A549 (cell line): ENCODE measurements at regions not wholly inside any gene's neighbourhood (a gene's known extent, or its start where the extent isn't known, plus 50 kb on each side); places are given as distances from the start of the nearest gene placed in this dataset.

ENCODE experiments used
- ATAC-seq, 2 experiments: fragments of 200-7000 bp in 1 of 2; fragments of >200 bp in 1 of 2; cut with Nextera tagmentation in 1 of 2; cut with Tn5 transposase in 1 of 2; 3 replicates each; pipeline versions ENCODE4 v1.8.0 to v1.9.1; 2018 to 2020; ENCODE audit warnings: mild to moderate bottlenecking in 1 of 2, moderate library complexity in 1 of 2
- CTCF ChIA-PET: fragments of 300-600 bp; sonication (Branson Sonifier 250); formaldehyde crosslinking; extraction: SDS; loops from one replicate; lab custom pipeline; 2021; ENCODE audit warnings: antibody characterized with exemption, inconsistent platforms; lab: Yijun Ruan, JAX
- POLR2A ChIA-PET: fragments of 350-600 bp; formaldehyde crosslinking; extraction: SDS; loops from one replicate; lab custom pipeline; 2021; ENCODE audit warnings: antibody characterized with exemption, inconsistent platforms; lab: Yijun Ruan, JAX
- DNase-seq, 2 experiments: peaks; one replicate each; pipeline versions ENCODE4 v3.0.0 to v3.0.0-alpha.2; 2011 to 2016; ENCODE audit warnings: low read depth in 1 of 2, low spot score in 1 of 2
- FAIRE-seq: peaks from 2 replicates; lab custom pipeline; 2011; peaks lifted over from hg19 to GRCh38; lab: Jason Lieb, UNC
- H3K27ac ChIP-seq, 2 experiments: fragments of >200 bp; sonication (Bioruptor Twin); formaldehyde crosslinking; 3 replicates each; pipeline ENCODE4 v1.5.1; 2016 to 2017
- H3K4me1 ChIP-seq: fragments of >200 bp; sonication (Bioruptor Twin); formaldehyde crosslinking; 3 replicates; pipeline ENCODE4 v1.6.1; 2016
- H3K4me2 ChIP-seq: fragments of >200 bp; sonication (Bioruptor Twin); formaldehyde crosslinking; 3 replicates; pipeline ENCODE4 v1.6.1; 2016
- H3K4me3 ChIP-seq: fragments of >200 bp; sonication (Bioruptor Twin); formaldehyde crosslinking; 3 replicates; pipeline ENCODE4 v1.5.1; 2016
- H3K9me3 ChIP-seq: fragments of >200 bp; sonication (Bioruptor Twin); formaldehyde crosslinking; 3 replicates; pipeline ENCODE4 v1.6.1; 2016
- CBX2 ChIP-seq: fragments of 200-600 bp; sonication (generic); IDR thresholded peaks from 2 replicates; pipeline ENCODE4 v1.6.1; 2016; ENCODE audit warnings: low read depth, mild to moderate bottlenecking, borderline replicate concordance
- CHD2 ChIP-seq: fragments of 150-350 bp; IDR thresholded peaks from 2 replicates; pipeline ENCODE4 v1.6.1; 2014; ENCODE audit warnings: low read length; ENCODE audit not compliant: partially characterized antibody
- CTCF ChIP-seq: fragments of >200 bp; sonication (Bioruptor Twin); formaldehyde crosslinking; IDR thresholded peaks from 3 replicates; pipeline ENCODE4 v1.5.1; 2016
- EHF ChIP-seq: fragments of 250-450 bp; sonication (Bioruptor Pico); IDR thresholded peaks from 2 replicates; pipeline ENCODE4 v1.5.0; 2020; ENCODE audit warnings: mild to moderate bottlenecking
- EP300 ChIP-seq, 2 experiments: fragments of >200 bp; sonication (Bioruptor Twin); formaldehyde crosslinking; IDR thresholded peaks; 2 replicates in 1 of 2; 3 replicates in 1 of 2; pipeline ENCODE4 v1.6.1; 2016 to 2017
- FOSL2 ChIP-seq, 2 experiments: fragments of 450-650 bp in 1 of 2; fragments of >200 bp in 1 of 2; sonication (Bioruptor Twin) in 1 of 2; formaldehyde crosslinking; IDR thresholded peaks; 2 replicates each; pipeline versions ENCODE4 v1.5.0 to v1.6.1; 2016 to 2020; ENCODE audit warnings: mild to moderate bottlenecking in 1 of 2, moderate library complexity in 1 of 2
- GATA3 ChIP-seq: IDR thresholded peaks from 2 replicates; pipeline ENCODE4 v1.6.1; 2012; ENCODE audit warnings: borderline replicate concordance
- HES2 ChIP-seq: fragments of >200 bp; sonication (Bioruptor Twin); formaldehyde crosslinking; IDR thresholded peaks from 2 replicates; pipeline ENCODE4 v1.6.1; 2016
- HEYL ChIP-seq: fragments of 250-450 bp; sonication (Bioruptor Pico); IDR thresholded peaks from 2 replicates; pipeline ENCODE4 v1.8.0; 2021; ENCODE audit warnings: mild to moderate bottlenecking, moderate library complexity
- HOXA7 ChIP-seq: fragments of 250-450 bp; sonication (Bioruptor Pico); IDR thresholded peaks from 2 replicates; pipeline ENCODE4 v1.5.0; 2020; ENCODE audit warnings: mild to moderate bottlenecking, moderate library complexity
- HOXB13 ChIP-seq: fragments of 250-450 bp; sonication (Bioruptor Pico); IDR thresholded peaks from 2 replicates; pipeline ENCODE4 v1.5.0; 2020; ENCODE audit warnings: low read depth, mild to moderate bottlenecking, moderate library complexity
- JUN ChIP-seq, 2 experiments: fragments of >200 bp; sonication (Bioruptor Twin); formaldehyde crosslinking; IDR thresholded peaks; 2 replicates in 1 of 2; 3 replicates in 1 of 2; pipeline ENCODE4 v1.6.1; 2016 to 2017
- KDM1A ChIP-seq: fragments of 200-600 bp; sonication (generic); IDR thresholded peaks from 2 replicates; pipeline ENCODE4 v1.6.1; 2016; ENCODE audit warnings: low read depth, mild to moderate bottlenecking
- KDM5A ChIP-seq: fragments of 200-600 bp; sonication (generic); IDR thresholded peaks from 2 replicates; pipeline ENCODE4 v1.6.1; 2016; ENCODE audit warnings: antibody characterized with exemption, mild to moderate bottlenecking
- NFE2L2 ChIP-seq: fragments of 150-350 bp; conservative IDR thresholded peaks from 2 replicates; pipeline ENCODE4 v1.6.1; 2014; ENCODE audit warnings: low read length
- NPAS2 ChIP-seq: fragments of 250-450 bp; sonication (Bioruptor Pico); IDR thresholded peaks from 2 replicates; pipeline ENCODE4 v1.8.0; 2022; ENCODE audit warnings: mild to moderate bottlenecking, moderate library complexity, borderline replicate concordance
- POLR2AphosphoS2 ChIP-seq: conservative IDR thresholded peaks from 2 replicates; pipeline ENCODE4 v1.6.1; 2012; ENCODE audit warnings: low read length, improper control_type of control experiment, inconsistent platforms
- RAD21 ChIP-seq, 2 experiments: fragments of >200 bp in 1 of 2; sonication (Bioruptor Twin) in 1 of 2; formaldehyde crosslinking in 1 of 2; IDR thresholded peaks in 1 of 2; conservative IDR thresholded peaks in 1 of 2; 2 replicates in 1 of 2; 3 replicates in 1 of 2; pipeline ENCODE4 v1.6.1; 2012 to 2018; ENCODE audit warnings: inconsistent platforms in 1 of 2
- RARB ChIP-seq: fragments of 250-450 bp; sonication (Bioruptor Pico); IDR thresholded peaks from 2 replicates; pipeline ENCODE4 v1.8.0; 2021; ENCODE audit warnings: mild to moderate bottlenecking, moderate library complexity
- RFX5 ChIP-seq: fragments of 450-650 bp; IDR thresholded peaks from 2 replicates; pipeline ENCODE4 v1.7.1; 2014; ENCODE audit warnings: antibody characterized with exemption, mild to moderate bottlenecking, moderate library complexity
- SMC3 ChIP-seq: fragments of >200 bp; sonication (Bioruptor Twin); formaldehyde crosslinking; IDR thresholded peaks from 3 replicates; pipeline ENCODE4 v1.6.1; 2018; ENCODE audit warnings: inconsistent platforms
- ZFP36 ChIP-seq: fragments of 450-650 bp; IDR thresholded peaks from 2 replicates; pipeline ENCODE4 v1.6.1; 2014; ENCODE audit warnings: borderline replicate concordance; ENCODE audit not compliant: partially characterized antibody
- ZNF302 ChIP-seq: fragments of 250-450 bp; sonication (Bioruptor Pico); IDR thresholded peaks from 2 replicates; pipeline ENCODE4 v1.9.0; 2021; ENCODE audit warnings: inconsistent platforms, mild to moderate bottlenecking, moderate library complexity
- ZSCAN20 ChIP-seq: fragments of 250-450 bp; sonication (Bioruptor Pico); IDR thresholded peaks from 2 replicates; pipeline ENCODE4 v1.8.0; 2022; ENCODE audit warnings: mild to moderate bottlenecking, moderate library complexity
- WGBS: methylation state at CpG from one replicate; pipeline ENCODE4 v1.1.6; 2017; ENCODE audit errors: missing lambda C conversion rate; 5-methylcytosine and 5-hydroxymethylcytosine counted together

- 17% methylated on average over 2 of the region's 2 CpGs for WGBS
- Histone ChIP-seq H3K4me1 (no peaks in the 10 kb centered on the region), H3K27ac (no peak overlapping the region), H3K4me2 (no peak overlapping the region), H3K4me3 (no peak overlapping the region), H3K9me3 (no peaks in the 10 kb centered on the region)
- ATAC-seq (no peak), DNase-seq (no peak), FAIRE-seq (no peak)
- CTCF ChIA-PET: no interaction called here
- POLR2A ChIA-PET: no interaction called here
- TF ChIP-seq CBX2 (no peak), NPAS2 (CRISPR knock-in tag) (no peak)
Observed at GRCh38 chr9:24451346-24451745, 94.4 kb downstream of the IZUMO3 start.

GRCh38 chr9:24449976-24450375 lies 95.7 kb downstream of the IZUMO3 start:
- FAIRE-seq (no peak), DNase-seq (no peak), ATAC-seq (no peak)
- no peaks in the 10 kb centered on the region for H3K9me3 ChIP-seq
- no peak overlapping the region for H3K4me3 ChIP-seq
- H3K4me2 ChIP-seq: no peak overlapping the region
- POLR2A ChIA-PET: no interaction called here
- TF ChIP-seq JUN (IDR thresholded peaks at IDR 0.05): no peak
- WGBS: 3% methylated on average over 1 of the region's 1 CpG
- CTCF ChIA-PET: no interaction called here
- no peak overlapping the region for H3K27ac ChIP-seq
- no peaks in the 10 kb centered on the region for H3K4me1 ChIP-seq

GRCh38 chr9:24439456-24439855 lies 106.2 kb downstream of the IZUMO3 start:
- 0 out of 3 replicates have a peak, but pooled peaks cover 3% of the 10 kb centered on the region for H3K9me3 ChIP-seq
- ChIA-PET CTCF (no interaction called here), POLR2A (no interaction called here)
- no peak overlapping the region for H3K4me2 ChIP-seq
- ATAC-seq (no peak), FAIRE-seq (no peak), DNase-seq (no peak)
- no peak overlapping the region for H3K4me3 ChIP-seq
- H3K4me1 ChIP-seq: no peaks in the 10 kb centered on the region
- TF ChIP-seq RFX5 (no peak), GATA3 (no peak)
- H3K27ac ChIP-seq: no peak overlapping the region

- 1% methylated on average over 3 of the region's 3 CpGs for WGBS
- 0 out of 3 replicates have a peak, but pooled peaks cover 3% of the 10 kb centered on the region for H3K9me3 ChIP-seq
- CTCF ChIA-PET: no interaction called here
- no peak overlapping the region for H3K27ac ChIP-seq
- FAIRE-seq (no peak), ATAC-seq (no peak), DNase-seq (no peak)
- TF ChIP-seq HOXA7 (CRISPR knock-in tag): no peak
- no peak for TF ChIP-seq JUN (IDR thresholded peaks at IDR 0.05)
- POLR2A ChIA-PET: no interaction called here
- H3K4me2 ChIP-seq: no peak overlapping the region
- no peaks in the 10 kb centered on the region for H3K4me1 ChIP-seq
- no peak overlapping the region for H3K4me3 ChIP-seq
Observed at GRCh38 chr9:24438876-24439275, 106.8 kb downstream of the IZUMO3 start.

- Histone ChIP-seq H3K4me2 (no peak overlapping the region), H3K4me3 (no peak overlapping the region), H3K4me1 (no peaks in the 10 kb centered on the region), H3K27ac (no peak overlapping the region), H3K9me3 (no peaks in the 10 kb centered on the region; the same call in 2 of the 3 replicates)
- TF ChIP-seq SMC3: no peak
- no peak for TF ChIP-seq ZFP36
- no peak for TF ChIP-seq HEYL (CRISPR knock-in tag)
- TF ChIP-seq NFE2L2: no peak
- TF ChIP-seq HES2: no peak
- TF ChIP-seq ZNF302 (CRISPR knock-in tag): no peak
- no peak for TF ChIP-seq FOSL2 (IDR thresholded peaks at IDR 0.05)
- no peak for TF ChIP-seq FOSL2 (CRISPR knock-in tag; IDR thresholded peaks at IDR 0.05)
- CTCF ChIA-PET: no interaction called here
- no peak for ATAC-seq
- DNase-seq: no peak
- POLR2A ChIA-PET: no interaction called here
- no peak for FAIRE-seq
- WGBS: 0% methylated on average over 1 of the region's 1 CpG
Observed at GRCh38 chr9:24436761-24437160, 108.9 kb downstream of the IZUMO3 start.

GRCh38 chr9:24434183-24434582 lies 111.5 kb downstream of the IZUMO3 start:
- no peak overlapping the region for H3K4me2 ChIP-seq
- H3K4me3 ChIP-seq: no peak overlapping the region
- no peak overlapping the region for H3K27ac ChIP-seq
- POLR2A ChIA-PET: no interaction called here
- ATAC-seq: no peak
- TF ChIP-seq HEYL (CRISPR knock-in tag): no peak
- TF ChIP-seq EP300 (IDR thresholded peaks at IDR 0.05): no peak
- TF ChIP-seq RARB (CRISPR knock-in tag): no peak
- TF ChIP-seq ZSCAN20 (CRISPR knock-in tag): no peak
- TF ChIP-seq HOXB13 (CRISPR knock-in tag): no peak
- TF ChIP-seq RAD21 (conservative IDR thresholded peaks at IDR 0.05 in 1 of 2, IDR thresholded peaks at IDR 0.05 in 1 of 2): no peak
- no peak for TF ChIP-seq KDM1A
- no peak for TF ChIP-seq EHF (CRISPR knock-in tag)
- no peak for TF ChIP-seq CTCF
- TF ChIP-seq KDM5A: no peak
- TF ChIP-seq CHD2: no peak
- no peak for TF ChIP-seq POLR2AphosphoS2
- TF ChIP-seq ZFP36: no peak
- no peak for DNase-seq
- CTCF ChIA-PET: no interaction called here
- no peak for FAIRE-seq
- H3K4me1 ChIP-seq: no peaks in the 10 kb centered on the region
- 2% methylated on average over 1 of the region's 1 CpG for WGBS
- no peaks in the 10 kb centered on the region; the same call in 2 of the 3 replicates for H3K9me3 ChIP-seq
